Renal pelvis (tissue), 1 donor: ENCODE measurements at regions not wholly inside any gene's neighbourhood (a gene's known extent, or its start where the extent isn't known, plus 50 kb on each side); places are given as distances from the start of the nearest gene placed in this dataset.

Source experiments
- DNase-seq: peaks from one replicate; pipeline ENCODE4 v3.0.0-alpha.2; 2013

DNA sequence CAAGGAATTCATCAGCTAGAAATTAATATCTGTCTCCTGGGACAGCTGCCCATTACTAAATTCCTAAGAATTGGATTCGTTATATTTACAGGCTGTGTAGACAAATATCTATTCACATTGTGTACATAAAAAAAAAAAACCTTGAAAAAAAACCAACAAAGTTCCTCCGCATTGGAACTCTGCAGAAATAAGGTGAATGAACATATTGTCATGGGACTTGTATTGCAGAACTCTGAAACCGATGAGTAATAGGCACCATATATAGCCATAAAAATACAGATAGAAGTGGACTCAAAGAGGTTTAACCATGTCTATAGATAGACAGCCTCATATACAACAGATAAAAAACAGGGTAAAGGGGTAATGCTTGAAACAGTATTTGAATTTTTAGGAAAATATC is 909.9 kb upstream of the CHAC2 start:
- DNase-seq: no peak

DNA sequence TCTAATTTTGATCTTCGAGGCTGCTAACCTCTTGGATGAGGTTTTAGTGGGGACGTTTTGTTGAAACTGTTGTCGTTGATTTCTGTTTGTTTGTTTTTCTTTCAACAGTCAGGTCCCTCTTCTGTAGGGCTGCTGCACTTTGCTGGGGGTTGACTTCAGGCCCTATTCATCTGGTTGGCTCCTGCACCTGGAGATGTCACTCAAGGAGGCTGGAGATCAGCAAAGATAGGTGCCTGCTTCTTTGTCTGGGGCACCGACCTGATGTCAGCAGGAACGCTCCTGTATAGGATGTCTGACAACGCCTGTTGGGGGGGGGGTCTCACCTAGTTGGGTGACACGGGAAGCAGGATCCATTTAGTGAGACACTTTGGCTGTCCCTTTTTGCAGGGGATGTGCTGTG is 915.6 kb upstream of the CHAC2 start:
- no peak for DNase-seq

DNA sequence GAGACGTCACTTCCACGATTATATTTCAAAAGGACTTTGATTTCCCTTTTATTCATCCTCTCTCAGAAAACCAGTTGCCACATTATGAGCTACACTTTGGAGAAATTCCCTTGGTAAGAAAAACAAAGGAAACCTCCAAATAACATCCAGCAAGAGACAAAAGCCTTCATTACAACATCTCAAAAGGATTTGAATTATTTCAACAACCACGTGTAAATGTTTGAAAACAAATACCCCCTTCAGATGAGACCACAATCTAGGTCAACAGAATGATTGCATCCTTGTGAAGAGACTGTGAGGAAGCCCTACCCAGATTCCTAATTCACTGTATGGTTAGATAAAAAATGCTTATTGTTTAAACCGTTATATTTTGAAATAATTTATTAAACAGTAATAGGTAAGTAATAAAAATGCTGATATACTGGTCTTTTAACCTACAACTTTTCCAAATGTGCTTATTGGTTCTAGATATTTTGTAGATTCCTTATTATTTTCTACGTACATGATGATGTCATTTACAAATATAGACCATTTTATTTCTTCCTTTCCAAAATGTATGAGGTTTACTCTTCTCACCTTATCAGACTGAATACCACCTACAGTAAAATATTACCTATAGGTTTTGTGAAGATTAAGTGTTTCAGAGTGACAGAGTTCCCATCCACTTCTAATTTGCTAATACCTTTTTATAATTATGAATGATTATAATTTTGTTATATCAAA is 922.7 kb upstream of the CHAC2 start:
- no peak for DNase-seq

DNA sequence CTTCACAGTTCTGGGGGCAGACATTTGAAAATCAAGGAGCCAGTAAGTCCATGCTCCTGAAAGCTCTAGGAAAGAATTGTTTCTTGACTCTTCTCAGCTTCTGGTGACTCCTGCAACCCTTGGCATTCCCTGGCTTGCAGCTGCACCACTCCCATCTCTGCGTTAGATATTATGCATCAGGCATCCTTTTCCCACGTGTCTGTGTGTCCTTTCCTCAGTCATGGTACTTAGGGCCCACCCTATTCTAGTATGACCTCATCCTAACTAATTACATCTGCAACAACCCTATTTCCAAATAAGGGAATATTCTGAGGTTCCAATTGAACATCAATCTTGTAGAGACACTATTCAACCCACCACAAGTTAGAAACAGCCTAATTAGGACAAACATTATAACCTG is 931.7 kb upstream of the CHAC2 start:
- no peak for DNase-seq

DNA sequence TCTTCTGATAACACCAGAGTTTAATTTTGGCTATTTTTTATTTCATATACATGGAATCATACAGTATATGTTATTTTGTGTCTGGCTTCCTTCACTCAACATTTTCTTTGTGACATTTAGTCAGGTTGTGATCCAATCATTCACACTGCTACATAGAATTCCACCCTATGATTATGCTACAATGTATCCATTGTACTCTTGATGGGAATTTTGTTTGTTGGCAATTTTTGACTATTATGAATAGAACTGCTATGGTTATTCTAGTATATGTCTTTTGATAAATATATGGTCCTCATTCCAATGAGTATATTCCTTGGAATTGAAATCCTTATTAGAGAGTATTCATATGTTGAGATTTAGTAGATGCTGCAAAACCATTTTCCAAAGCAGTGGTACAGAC is 936.4 kb upstream of the CHAC2 start:
- DNase-seq: no peak

DNA sequence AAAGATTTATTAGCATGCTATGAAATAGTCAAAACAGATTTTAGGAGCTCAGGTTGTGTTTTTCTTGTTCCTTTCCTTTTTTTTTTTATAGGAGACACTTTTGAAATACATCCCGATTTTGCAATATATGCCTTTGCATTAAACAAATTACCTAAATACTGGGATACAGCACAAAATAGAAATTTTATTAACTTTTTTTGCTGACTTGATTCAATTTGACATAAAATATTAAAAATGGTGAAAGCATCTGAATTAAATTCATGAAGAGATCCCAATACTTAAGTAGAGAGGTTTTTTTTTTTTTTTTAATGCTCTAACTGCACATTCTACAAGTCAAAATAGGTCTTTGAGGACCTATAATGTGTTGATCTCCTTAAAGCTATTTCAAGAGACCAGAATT is 939.5 kb upstream of the CHAC2 start:
- DNase-seq: no peak

DNA sequence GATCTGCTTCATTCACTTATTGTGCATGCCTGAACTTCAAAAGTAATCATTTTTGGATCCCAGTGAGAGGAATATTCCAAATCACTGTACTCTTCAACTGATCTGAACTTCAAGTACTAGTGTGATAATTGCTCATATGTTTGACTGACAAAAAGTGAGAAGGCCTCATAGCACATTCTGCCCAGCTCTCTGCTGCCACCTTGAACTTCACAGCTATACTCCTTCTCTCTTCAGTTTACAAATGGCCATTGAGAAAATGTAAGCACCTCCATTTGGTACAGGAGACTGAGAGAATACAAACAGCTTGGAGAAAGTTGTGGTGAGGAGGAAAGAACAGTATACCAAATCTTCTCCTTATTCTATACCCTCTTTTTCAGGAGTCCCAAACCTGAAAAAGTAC is 946.0 kb upstream of the CHAC2 start:
- no peak for DNase-seq

DNA sequence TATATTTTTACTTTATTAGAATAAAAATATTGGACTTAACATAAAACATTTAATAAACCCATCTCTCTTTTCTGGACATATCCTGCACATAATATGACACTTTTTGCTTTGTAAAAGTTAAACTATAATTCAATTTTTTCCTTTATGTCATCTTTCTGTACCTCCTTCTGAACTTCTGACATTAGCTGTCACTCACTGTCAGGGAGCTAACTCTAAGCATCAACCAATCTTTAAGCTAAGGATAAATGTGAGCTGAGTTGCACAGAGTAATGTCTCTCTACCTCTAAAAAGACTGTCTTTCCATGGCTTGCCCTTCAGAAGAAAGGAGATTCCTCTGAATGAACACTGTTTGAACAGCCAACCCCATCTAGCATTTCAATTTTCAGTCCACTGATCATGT is 948.6 kb upstream of the CHAC2 start:
- DNase-seq: no peak

DNA sequence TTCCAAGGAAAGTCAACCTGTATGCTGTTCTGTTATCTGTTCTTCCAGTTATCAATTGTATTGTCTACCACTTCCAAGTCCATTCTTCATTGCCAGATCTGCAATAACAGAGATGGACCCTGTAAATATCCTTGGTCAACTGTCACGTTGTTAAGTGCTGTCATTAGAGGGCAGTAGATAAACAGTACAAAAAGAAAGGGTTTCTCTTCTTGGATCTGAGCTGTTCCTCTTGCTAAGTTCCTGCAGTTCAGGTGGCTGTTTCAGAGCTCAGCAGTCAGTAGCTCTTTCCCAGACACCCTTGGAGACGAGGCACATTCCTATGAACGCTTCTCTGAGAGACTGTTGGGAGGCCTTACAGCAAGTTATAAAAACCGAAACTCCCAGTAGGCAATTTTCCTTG is 957.1 kb upstream of the CHAC2 start:
- peak; percentile 23 for DNase-seq

DNA sequence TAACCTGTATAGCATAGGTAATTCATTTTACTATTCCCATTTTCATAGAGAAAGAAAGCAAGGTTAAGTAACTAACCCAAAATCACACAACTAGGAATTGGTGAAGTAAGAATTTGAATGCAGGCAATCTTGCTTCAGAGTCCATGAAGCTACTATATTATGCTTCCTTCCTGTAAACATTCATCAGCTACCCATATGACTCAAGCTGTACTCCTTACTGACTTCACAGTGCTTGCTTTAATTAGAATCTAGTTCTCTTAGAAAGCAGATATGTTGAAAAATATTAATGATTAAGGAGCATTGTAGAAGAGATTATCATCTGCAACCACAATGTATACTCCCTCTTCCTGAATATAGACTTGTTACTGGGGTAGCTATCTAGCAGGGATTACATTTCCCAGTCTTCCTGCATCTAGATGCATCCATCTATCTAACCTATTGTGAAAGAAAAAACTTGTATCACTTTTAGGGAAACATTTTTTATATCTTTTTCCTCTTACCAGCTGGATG is 961.6 kb upstream of the CHAC2 start:
- DNase-seq: no peak

DNA sequence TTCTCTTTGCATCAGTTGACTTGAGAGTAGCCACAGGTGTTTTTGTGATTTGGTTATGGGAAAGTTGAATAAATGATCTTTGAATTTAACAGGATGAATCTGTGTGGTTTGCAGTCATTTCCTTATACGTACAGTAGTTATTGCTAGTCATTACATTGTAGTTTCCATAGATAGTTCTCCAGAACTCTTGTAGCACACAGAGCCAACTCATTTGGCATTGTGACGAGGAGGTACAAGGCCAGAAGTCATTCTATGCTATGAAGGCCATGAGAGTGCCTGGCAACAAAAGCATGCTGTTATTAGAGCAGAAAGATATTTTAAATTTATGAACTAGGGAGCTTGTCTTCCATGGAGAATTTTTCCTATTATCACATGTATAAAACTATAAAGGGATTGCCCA is 973.0 kb upstream of the CHAC2 start:
- DNase-seq: no peak

DNA sequence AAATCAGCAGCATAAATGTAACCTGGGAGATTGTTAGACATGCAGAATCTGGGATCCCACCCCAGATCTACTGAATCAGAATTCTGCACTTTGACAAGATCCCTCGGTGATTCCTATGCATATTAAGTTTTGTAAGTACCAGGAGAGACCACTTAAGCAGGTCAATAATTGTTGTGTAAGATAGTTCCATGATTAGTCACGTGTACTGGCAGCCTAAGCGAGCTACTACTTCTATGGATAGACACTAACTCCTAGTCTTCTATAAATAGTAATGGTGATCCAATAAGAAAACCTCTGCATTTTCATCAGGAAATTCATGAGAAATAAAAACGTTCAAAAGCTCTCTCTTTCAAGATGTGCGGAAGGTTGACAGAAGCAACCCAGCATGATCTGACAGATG is 988.2 kb upstream of the CHAC2 start:
- DNase-seq: no peak

DNA sequence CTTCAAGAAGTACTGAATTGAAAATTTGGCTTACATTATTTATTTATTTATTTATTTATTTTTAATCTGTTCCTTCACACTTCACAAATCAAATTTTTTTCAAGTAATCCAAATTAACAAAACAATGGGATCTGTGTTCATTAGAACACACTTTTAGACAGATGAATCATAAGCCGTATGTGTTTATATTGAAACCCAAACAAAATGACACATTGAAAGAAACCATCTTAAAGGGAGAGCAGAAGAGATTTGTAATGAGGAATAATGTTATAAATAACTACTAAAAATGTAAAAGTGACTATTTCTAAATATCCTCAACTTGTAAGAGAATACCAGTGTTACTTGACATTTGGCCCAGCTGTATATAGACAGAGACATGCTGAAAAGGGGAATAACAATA is 991.0 kb upstream of the CHAC2 start:
- DNase-seq: no peak

DNA sequence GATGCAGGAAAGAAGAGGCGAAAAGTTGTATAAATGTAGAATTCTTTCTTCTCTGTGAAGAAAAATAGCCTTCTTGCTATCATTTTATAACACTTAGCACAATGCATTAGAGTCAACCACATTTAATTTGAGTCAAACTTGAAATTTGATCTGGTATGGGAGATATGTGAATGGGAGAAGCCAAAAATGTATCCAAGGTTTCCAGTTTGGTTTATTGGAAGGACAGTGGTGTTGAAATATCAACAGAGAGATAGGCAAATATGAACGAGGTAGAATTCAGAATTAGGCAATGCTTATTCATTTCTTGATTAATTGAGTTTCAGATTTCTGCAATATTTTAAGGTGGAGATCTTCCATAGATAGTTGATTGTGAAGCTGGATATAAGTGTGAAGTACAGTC is 991.9 kb upstream of the CHAC2 start:
- no peak for DNase-seq

DNA sequence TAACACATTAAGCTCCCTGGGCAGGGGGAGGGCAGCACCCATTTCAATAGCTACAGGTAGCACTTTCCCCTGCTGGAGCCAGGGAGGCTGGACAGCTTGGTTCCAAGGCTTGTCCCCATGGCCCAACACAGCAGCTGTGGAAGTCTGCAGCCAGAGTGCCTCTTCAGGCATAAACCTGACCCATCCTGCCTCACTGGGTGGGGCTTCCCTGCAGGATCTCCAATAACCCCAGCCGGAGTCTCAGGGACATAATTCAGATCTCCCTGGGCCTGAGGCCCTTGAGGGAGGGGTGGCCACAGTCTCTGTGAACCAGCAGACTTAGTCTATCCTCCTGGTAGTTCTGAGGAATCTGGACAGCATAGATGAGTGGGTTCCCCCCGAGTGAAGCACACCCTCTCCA is 1001.9 kb upstream of the CHAC2 start:
- DNase-seq: no peak

DNA sequence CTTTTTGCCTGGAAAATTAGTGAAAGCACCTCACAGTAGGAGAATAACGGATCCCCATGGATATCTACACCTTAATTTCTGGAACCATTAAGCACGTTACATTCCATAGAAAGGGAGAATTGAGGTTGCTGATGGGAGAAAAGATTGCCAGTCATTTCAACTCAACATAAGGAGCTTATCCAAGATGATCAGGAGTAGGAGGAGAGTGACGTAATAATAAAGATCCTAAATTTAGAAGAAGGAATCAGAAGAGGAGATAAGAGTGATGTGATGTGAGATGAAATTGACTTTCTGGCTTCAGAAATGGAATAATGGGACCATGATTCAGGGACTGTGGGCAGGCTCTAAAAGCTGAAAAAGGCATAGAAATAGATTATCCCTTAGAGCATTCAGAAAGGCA is 1017.8 kb upstream of the CHAC2 start:
- DNase-seq: no peak

DNA sequence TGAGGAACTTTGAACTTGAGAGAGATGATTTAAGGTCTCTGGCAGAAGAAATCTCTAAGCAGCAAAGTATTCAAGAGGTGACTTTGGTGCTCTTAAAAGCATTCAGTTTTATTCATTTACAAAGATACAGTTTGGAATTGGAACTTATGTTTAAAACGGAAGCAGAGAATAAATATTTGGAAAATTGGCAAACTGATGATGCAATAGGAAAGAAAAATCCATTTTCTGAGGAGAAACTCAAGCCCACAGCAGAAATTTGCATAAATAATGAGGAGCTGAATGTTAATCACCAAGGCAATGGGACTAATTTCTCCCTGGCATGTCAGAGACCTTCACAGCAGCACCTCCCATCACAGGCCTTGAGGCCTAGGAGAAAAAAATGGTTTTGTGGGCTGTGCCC is 1022.5 kb upstream of the CHAC2 start:
- no peak for DNase-seq

DNA sequence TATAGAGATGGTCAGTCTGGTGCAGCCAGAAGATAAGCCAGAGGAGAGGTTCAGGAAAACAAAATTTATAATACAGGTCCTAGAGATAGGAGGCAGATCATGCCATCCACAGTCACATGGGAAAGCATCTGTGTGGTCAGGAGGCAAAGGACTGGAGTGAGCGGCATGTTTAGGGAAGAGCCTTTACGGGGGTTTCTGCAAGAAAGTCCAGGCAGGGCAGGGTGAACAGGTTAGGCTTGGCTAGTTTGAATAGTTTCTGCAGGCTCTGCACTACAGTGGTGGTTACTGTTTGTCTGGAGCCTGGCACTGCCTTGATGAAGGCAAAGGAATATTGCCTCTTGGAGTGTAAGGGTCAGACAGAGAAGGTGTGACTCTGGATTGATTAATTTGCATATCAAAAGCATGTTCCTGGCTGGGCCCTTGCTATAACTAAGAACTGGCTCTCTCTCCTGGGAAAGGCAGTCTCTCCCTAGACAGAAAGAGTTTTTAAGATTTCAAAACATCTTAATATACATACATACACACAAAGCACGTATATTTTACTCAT is 1034.7 kb upstream of the CHAC2 start:
- DNase-seq: no peak

DNA sequence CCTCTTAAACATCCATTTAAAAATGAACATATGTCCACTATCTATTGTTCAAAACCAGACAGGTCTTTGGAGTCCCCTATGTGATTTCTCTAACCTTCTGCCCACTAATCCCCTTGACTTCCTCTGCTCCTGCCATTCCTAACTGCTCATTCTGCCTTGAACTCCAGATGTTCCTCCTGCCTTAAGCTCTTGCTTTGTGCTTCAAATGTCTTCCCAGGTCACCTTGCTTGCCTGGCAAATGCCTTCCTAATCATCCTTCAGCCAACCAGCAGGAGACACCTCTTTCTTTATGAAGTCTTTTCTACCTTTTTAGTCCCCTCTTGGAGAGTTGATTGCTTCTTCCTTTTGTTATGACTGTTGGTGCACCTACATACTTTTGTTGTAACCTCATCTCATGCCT is 1043.0 kb upstream of the CHAC2 start:
- DNase-seq: no peak

DNA sequence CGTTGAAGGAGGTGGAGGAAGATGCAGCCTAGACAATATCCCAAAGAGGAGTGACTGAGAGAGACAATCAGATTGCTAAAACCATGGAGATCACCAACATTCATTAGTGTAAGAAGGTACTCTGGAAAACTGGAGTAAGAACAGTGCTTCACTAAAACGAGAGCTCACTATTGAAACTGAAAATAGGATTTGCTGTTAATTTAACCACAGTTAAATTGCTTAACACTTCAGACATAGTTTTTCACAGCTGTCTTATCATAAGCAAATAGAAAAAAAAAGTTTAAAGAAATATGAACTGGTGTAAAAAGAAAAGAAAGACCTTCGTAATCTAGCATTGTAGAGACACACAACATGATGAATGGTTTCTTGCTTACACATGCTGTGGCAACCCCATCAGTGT is 1049.8 kb upstream of the CHAC2 start:
- DNase-seq: no peak

DNA sequence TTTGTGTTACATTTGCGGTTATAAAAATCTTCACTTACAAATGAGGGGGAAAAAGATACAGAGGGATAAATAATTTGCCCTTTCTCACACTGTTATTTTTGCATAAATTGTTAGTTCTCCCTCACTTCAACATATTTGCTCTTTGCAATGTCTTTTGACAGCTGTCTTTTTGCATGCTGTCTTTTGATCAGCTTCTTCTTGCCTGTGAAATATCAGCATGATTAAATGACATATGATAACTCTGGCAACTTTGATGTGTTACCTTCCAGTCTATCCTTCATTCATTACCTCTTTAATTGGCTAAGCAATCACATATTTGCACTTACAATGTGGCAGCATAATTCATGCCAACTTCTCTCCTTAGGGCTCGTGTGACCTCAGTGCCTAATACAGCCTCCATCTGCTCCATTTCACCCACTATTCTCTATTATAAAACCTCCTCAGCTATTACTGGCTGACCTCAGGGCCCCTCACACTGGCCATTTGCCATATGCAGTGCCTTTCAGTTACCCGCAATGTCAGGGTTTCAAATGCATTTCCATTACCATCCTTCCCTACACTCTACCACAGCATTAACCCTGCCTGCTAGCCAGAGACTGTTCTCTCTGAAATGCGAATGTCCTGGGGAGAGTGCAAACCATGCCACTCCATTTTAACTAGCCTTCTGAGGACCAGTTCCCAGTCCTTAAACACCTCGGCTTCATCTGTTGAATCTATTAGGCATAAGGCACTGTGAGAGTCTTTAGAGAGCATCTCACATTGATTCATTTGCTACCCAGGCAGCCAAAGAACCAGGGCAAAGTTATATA is 1056.6 kb upstream of the CHAC2 start:
- no peak for DNase-seq

DNA sequence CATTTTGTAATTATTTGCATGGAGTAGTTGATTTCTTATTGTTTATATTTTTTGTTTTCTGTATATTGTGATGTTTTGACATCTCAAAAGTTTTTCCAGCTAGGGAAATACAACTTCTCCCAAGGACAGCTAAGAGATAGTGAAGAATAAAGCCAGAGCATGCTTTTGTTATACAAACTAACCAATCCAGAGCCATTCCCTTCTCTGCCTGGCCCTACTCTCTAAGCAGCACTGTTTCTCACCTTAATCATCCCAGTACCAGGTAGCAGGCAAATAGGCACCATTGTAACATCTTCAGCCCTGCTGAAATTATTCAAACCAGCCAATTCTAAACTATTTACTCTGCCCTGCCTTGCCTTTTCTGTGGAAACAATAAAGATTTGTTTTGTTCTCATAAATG is 1063.4 kb upstream of the CHAC2 start:
- no peak for DNase-seq

DNA sequence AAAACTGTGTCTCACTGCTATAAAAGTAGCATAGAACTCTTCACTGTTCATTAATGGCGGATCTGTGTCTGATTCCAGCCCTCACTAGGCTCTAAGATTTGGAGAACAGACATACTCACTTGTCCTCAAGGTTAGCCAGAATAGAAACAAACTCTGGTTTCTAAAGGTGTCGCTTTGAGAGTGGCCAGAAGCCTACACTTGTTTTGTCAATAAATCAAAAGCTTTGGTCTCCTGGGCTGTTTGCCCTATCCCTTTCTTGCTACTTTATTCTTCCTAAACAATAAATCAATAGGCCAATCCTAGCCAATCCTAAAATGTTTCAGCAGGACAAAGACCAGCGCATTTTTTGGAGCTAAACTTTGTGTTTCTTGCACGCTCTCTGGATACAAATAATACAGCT is 1064.6 kb upstream of the CHAC2 start:
- DNase-seq: peak; percentile 10
